ENCODE measurements at regions not wholly inside any gene's neighbourhood (a gene's known extent, or its start where the extent isn't known, plus 50 kb on each side); places are given as distances from the start of the nearest gene placed in this dataset.

- TF ChIP-seq, protein P1, sequence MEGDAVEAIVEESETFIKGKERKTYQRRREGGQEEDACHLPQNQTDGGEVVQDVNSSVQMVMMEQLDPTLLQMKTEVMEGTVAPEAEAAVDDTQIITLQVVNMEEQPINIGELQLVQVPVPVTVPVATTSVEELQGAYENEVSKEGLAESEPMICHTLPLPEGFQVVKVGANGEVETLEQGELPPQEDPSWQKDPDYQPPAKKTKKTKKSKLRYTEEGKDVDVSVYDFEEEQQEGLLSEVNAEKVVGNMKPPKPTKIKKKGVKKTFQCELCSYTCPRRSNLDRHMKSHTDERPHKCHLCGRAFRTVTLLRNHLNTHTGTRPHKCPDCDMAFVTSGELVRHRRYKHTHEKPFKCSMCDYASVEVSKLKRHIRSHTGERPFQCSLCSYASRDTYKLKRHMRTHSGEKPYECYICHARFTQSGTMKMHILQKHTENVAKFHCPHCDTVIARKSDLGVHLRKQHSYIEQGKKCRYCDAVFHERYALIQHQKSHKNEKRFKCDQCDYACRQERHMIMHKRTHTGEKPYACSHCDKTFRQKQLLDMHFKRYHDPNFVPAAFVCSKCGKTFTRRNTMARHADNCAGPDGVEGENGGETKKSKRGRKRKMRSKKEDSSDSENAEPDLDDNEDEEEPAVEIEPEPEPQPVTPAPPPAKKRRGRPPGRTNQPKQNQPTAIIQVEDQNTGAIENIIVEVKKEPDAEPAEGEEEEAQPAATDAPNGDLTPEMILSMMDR (IDR thresholded peaks at IDR 0.05) = no peak
These were observed 157.5 kb downstream of the DMRT2 start for GRCh38 chr9:1207686-1208085.

- TF ChIP-seq, protein P1 (IDR thresholded peaks at IDR 0.05) = no peak
These were observed 158.0 kb downstream of the DMRT2 start for GRCh38 chr9:1208157-1208556.

- TF ChIP-seq, protein P1 (IDR thresholded peaks at IDR 0.05) = no peak
These were observed 160.8 kb downstream of the DMRT2 start for GRCh38 chr9:1210954-1211353.

GRCh38 chr9:1216532-1216931, 166.4 kb downstream of the DMRT2 start:
- TF ChIP-seq, protein P1 (IDR thresholded peaks at IDR 0.05) = no peak

DNA sequence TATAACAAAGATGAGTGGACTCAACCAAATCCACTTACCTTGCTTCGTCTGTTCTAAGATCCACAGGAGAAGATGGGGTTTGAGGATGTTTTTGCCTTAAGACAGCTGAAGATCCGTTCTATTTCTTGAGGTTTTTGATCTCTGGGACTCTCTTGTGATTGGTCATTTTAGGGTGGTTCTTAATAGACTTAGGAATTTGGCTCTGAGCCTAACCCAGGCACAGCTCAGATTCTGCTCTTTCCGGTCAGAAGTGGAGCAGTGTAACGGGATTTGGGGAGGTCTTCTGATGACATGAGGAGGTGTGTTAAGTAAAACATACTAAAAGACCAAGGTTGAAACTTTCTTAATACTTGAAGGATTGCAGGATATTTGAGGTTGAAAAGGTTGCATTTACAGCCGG, 166.9 kb downstream of the DMRT2 start:
- TF ChIP-seq, protein P1 (IDR thresholded peaks at IDR 0.05) = no peak

DNA sequence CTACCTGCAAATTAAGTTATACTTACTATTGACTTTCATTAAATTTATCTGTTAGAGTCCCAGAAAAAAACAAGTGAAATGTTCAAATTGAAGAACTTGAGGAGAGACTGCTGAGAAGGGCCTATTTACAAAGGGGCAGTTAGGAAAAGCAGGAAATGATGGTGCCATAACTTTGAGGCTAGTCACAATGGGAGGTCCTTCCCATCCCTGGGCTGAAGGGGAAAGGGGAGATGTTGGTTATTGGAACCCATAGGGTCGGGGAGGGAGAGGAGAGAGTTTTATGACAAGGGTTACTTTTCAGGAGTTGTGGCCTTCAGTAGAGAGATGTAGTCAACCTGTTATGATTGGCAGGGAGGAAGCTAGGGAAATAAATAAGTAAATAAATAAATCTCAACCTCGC, 169.1 kb downstream of the DMRT2 start:
- TF ChIP-seq, protein P1 (IDR thresholded peaks at IDR 0.05) = no peak

- TF ChIP-seq, protein P1 (IDR thresholded peaks at IDR 0.05) = no peak
These were observed 171.1 kb downstream of the DMRT2 start for GRCh38 chr9:1221298-1221697.

GRCh38 chr9:1222511-1222910, 172.4 kb downstream of the DMRT2 start:
- TF ChIP-seq, protein P1 (IDR thresholded peaks at IDR 0.05) = no peak
